Body of pancreas (tissue), 4 donors: ENCODE measurements at regions not wholly inside any gene's neighbourhood (a gene's known extent, or its start where the extent isn't known, plus 50 kb on each side); places are given as distances from the start of the nearest gene placed in this dataset.

Source experiments
- ATAC-seq: fragments of 150-250 bp; one replicate; pipeline ENCODE4 v1.9.1; 2016
- DNase-seq, 4 donors: peaks; one replicate each; pipeline ENCODE4 v3.0.0-alpha.2; 2019
- H3K27ac ChIP-seq, 4 donors: fragments of 200-600 bp; sonication (generic); 1 replicate in 3 of 4; 2 replicates in 1 of 4; pipeline versions ENCODE4 v1.5.1 to v1.6.1; 2016 to 2019; ENCODE audit warnings: mild to moderate bottlenecking in 1 of 4, mixed read lengths in 1 of 4, moderate library complexity in 1 of 4
- H3K27me3 ChIP-seq, 2 donors: fragments of 200-600 bp; sonication (generic); one replicate each; pipeline ENCODE4 v1.6.0; 2016; ENCODE audit warnings: mild to moderate bottlenecking in 1 of 2
- H3K36me3 ChIP-seq, 2 donors: fragments of 200-600 bp; sonication (generic); replicated peaks in 1 of 2; 2 replicates each; pipeline ENCODE4 v1.5.1; 2016; ENCODE audit warnings: low read depth in 2 of 2; ENCODE audit not compliant: insufficient read depth in 1 of 2
- H3K4me1 ChIP-seq: fragments of 200-600 bp; sonication (generic); one replicate; pipeline ENCODE4 v1.6.0; 2016
- H3K4me3 ChIP-seq, 2 donors: fragments of 200-600 bp; sonication (generic); 1 replicate in 1 of 2; 2 replicates in 1 of 2; pipeline ENCODE4 v1.5.1; 2016 to 2019
- H3K9me3 ChIP-seq, 3 donors: fragments of 200-600 bp; sonication (generic); 1 replicate in 2 of 3; 2 replicates in 1 of 3; pipeline ENCODE4 v1.5.1; 2016
- CTCF ChIP-seq, 7 experiments: fragments of 450-650 bp in 4 of 7; fragments of 200-600 bp in 3 of 7; sonication (generic) in 3 of 7; IDR thresholded peaks; one replicate each; pipeline ENCODE4 v1.5.1; 2016 to 2019; ENCODE audit warnings: antibody characterized with exemption in 7 of 7
- POLR2A ChIP-seq, 3 donors: fragments of 450-650 bp; IDR thresholded peaks; one replicate each; pipeline ENCODE4 v1.6.1; 2016; ENCODE audit warnings: antibody characterized with exemption in 3 of 3, mild to moderate bottlenecking in 2 of 3
- WGBS, 2 donors: methylation state at CpG; one replicate each; pipeline ENCODE4 v1.1.5; 2017; 5-methylcytosine and 5-hydroxymethylcytosine counted together
- intact Hi-C: fragments of 100-400 bp; cut with DNase I; formaldehyde crosslinking; loops from one replicate; pipeline ENCODE4 v1.15.1; 2023

DNA sequence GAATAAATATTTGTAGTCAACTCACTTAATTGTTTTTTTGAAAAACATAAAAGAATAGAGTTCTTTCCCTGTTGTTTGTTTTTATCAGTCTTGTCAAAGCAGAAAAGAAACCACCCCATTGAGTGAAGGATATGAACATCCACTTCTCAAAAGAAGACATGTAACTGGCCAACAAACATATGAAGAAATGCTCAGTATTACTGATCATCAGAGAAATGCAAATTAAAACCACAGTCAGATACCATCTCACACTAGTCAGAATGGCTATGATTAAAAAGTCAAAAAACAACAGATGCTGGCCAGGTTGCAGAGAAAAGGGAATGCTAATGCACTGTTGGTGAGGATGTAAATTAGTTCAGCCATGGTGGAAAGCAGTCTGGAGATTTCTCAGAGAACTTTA is 326.1 kb upstream of the EMCN start:
- H3K9me3 ChIP-seq: no peaks in the 10 kb centered on the region
- DNase-seq (no peak), ATAC-seq (no peak)
- no peaks in the 10 kb centered on the region for H3K36me3 ChIP-seq
- TF ChIP-seq CTCF (IDR thresholded peaks at IDR 0.05): no peak
- TF ChIP-seq POLR2A (IDR thresholded peaks at IDR 0.05): no peak
- no peak overlapping the region for H3K27ac ChIP-seq
- H3K4me3 ChIP-seq: no peak overlapping the region
- intact Hi-C loops: no loop called here
- no peaks in the 10 kb centered on the region for H3K4me1 ChIP-seq
- no peaks in the 10 kb centered on the region for H3K27me3 ChIP-seq

DNA sequence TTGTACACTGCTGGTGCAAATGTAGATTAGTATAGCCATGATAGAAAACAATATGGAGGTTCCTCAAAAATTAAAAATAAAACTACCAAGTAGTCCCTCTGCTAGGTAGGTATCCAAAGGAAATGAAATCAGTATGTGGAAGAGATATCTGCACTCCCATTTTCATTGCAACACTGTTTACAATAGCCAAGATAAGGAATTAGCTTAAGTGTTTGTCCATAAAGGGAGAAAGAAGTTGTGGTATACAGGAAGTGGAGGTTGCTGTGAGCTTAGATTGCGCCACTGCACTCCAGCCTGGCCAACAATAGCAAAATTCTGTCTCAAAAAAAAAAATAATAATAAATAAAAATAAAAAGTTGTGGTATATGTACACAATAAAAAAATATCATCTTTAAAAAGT is 325.0 kb upstream of the EMCN start:
- Histone ChIP-seq H3K4me1 (no peaks in the 10 kb centered on the region), H3K27me3 (no peaks in the 10 kb centered on the region), H3K9me3 (no peaks in the 10 kb centered on the region), H3K27ac (no peak overlapping the region), H3K36me3 (no peaks in the 10 kb centered on the region), H3K4me3 (no peak overlapping the region)
- intact Hi-C loops: no loop called here
- DNase-seq (no peak), ATAC-seq (no peak)
- TF ChIP-seq CTCF (IDR thresholded peaks at IDR 0.05): no peak
- TF ChIP-seq POLR2A (IDR thresholded peaks at IDR 0.05): no peak
- WGBS, 2 donors: 94 to 100% methylated on average over 1 of the region's 1 CpG

DNA sequence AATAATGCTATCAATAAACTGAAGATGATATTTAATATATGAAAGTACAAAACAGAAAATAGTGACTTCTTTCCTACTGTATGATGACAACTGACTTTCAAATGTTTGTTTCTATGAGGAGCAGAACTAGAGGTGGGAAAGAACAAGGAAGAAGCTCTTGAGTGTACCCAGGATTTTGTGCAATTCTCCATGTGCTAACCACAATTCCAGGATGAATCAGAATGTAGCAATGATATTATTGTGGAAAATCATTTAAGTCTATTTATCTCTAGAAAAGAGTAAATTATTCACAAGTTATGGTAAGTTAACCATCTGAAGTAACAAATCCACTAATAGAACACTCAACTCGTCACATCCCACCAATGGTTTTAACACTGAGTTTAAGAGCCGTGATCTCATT is 324.1 kb upstream of the EMCN start:
- ATAC-seq (no peak), DNase-seq (no peak)
- Histone ChIP-seq H3K27ac (no peak overlapping the region), H3K4me3 (no peak overlapping the region), H3K27me3 (no peaks in the 10 kb centered on the region), H3K36me3 (no peaks in the 10 kb centered on the region), H3K4me1 (no peaks in the 10 kb centered on the region), H3K9me3 (no peaks in the 10 kb centered on the region)
- TF ChIP-seq CTCF (IDR thresholded peaks at IDR 0.05): no peak
- no peak for TF ChIP-seq POLR2A (IDR thresholded peaks at IDR 0.05)
- WGBS, 2 donors: 81 to 91% methylated on average over 2 of the region's 2 CpGs
- intact Hi-C loops: no loop called here

- no peak for DNase-seq
- Histone ChIP-seq H3K9me3 (no peaks in the 10 kb centered on the region), H3K4me3 (no peak overlapping the region), H3K4me1 (no peaks in the 10 kb centered on the region), H3K27me3 (no peaks in the 10 kb centered on the region), H3K27ac (no peak overlapping the region), H3K36me3 (no peaks in the 10 kb centered on the region)
- ATAC-seq: no peak
- 73% methylated on average over 2 of the region's 2 CpGs for WGBS, 2 donors
- intact Hi-C loops: no loop called here
- TF ChIP-seq CTCF (IDR thresholded peaks at IDR 0.05): no peak
- no peak for TF ChIP-seq POLR2A (IDR thresholded peaks at IDR 0.05)
Measured at GRCh38 chr4:100839712-100840111, 321.9 kb upstream of the EMCN start.

GRCh38 chr4:100838286-100838685 is 320.5 kb upstream of the EMCN start:
- WGBS, 2 donors: 82 to 87% methylated on average over 1 of the region's 1 CpG
- Histone ChIP-seq H3K4me3 (no peak overlapping the region), H3K27me3 (no peaks in the 10 kb centered on the region), H3K27ac (no peak overlapping the region), H3K36me3 (no peaks in the 10 kb centered on the region), H3K4me1 (no peaks in the 10 kb centered on the region), H3K9me3 (no peaks in the 10 kb centered on the region)
- TF ChIP-seq POLR2A (IDR thresholded peaks at IDR 0.05) (no peak), CTCF (IDR thresholded peaks at IDR 0.05) (no peak)
- DNase-seq (no peak), ATAC-seq (no peak)
- intact Hi-C loops: no loop called here
